HAP-1 (cell line): ENCODE measurements at regions not wholly inside any gene's neighbourhood (a gene's known extent, or its start where the extent isn't known, plus 50 kb on each side); places are given as distances from the start of the nearest gene placed in this dataset.
A peak's percentile ranks its signal among the peaks of the same experiment; 100 is the strongest.

Experiments
- DNase-seq, 2 experiments: peaks; one replicate each; pipeline ENCODE4 v3.0.0-alpha.2; 2016 to 2020; ENCODE audit warnings: low spot score in 2 of 2
- H3K27me3 ChIP-seq: fragments of 250-450 bp; sonication (Bioruptor Pico); 2 replicates; pipeline ENCODE4 v1.5.1; 2020; ENCODE audit warnings: low read depth, mild to moderate bottlenecking, moderate library complexity
- H3K36me3 ChIP-seq: fragments of 250-450 bp; sonication (Bioruptor Pico); replicated peaks from 2 replicates; pipeline ENCODE4 v1.5.1; 2020; ENCODE audit warnings: mild to moderate bottlenecking
- H3K4me1 ChIP-seq: fragments of 250-450 bp; sonication (Bioruptor Pico); 2 replicates; pipeline ENCODE4 v1.5.1; 2020; ENCODE audit warnings: mild to moderate bottlenecking
- H3K4me3 ChIP-seq: fragments of 250-450 bp; sonication (Bioruptor Pico); 2 replicates; pipeline ENCODE4 v1.5.1; 2020; ENCODE audit warnings: mild to moderate bottlenecking, moderate library complexity
- H3K9me3 ChIP-seq: fragments of 250-450 bp; sonication (Bioruptor Pico); 2 replicates; pipeline ENCODE4 v1.5.1; 2020; ENCODE audit warnings: mild to moderate bottlenecking, moderate library complexity
- in situ Hi-C: fragments of 300-500 bp; cut with MboI; formaldehyde crosslinking; loops from 3 replicates; pipeline ENCODE4 v1.14.3; 2020; ENCODE audit warnings: low sequenced_read_pairs, inconsistent platforms, mixed read lengths

DNA sequence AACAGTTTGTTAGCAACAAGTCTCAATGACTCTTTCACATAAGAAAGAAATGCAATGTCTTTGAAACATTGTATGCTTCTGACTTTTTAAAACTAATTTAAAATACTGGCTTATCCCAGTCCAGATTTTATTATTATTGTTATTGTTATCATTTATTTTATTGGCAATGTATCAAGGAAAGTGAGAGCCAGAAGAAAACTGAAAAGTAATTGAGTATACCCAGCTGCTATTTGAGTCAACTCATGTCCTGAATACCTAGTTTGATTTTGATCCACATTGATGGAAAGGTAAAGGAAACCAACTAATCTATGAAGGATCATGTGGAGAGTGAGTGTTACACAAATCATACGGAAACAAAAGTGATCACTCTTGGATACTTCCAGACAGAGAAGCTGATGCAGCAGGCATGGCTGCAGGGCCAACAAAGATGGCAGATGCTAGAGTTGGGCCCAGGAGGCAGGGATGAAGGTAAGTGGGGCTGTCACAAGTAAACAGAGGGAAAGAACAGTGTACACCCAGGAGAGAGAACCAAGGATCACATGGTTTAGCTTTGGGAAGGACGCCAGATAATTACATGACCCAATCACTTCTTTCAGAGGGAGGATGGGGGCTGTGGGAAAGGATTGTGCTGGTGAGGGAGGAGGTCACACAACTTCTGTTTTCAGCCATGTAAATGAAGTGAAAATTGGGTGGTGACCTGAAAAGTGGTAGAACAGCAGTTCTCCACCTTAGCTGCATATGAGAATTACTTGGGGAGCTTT, 179.2 kb upstream of the NAMPT start:
- Histone ChIP-seq H3K4me3 (no peak overlapping the region), H3K9me3 (no peaks in the 10 kb centered on the region), H3K27me3 (no peaks in the 10 kb centered on the region), H3K36me3 (no peaks in the 10 kb centered on the region), H3K4me1 (no peaks in the 10 kb centered on the region)
- no peak for DNase-seq
- in situ Hi-C loops = loop anchor here (25.0 kb wide), 1 partner anchor 402 kb away; no protein-coding TSS in a partner anchor

DNA sequence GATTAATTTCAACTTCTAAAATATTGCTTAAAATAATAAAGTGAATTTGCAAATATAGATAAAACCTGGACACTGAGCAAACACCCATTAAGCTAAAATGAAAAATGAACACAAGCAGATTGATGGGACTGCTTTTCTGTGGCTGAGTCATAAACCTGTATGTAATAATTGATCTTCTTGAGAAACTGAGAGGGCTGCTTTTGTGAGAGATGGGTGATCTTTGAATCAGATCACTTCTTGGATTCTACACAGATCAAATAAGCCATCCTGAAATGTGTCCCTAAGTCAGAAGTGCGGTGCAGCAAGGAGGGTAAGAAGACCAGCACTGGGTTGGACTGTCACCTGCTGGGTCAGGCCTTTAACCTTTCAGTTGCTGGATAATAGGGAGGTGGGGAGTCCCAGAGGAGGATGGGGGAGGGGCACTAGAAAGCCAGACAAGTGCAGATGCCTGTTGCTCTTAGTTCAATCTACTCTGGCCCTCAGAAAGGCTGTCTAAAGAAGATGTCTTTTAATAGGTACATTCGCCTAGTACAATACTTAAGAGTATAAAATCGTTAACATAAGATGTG, 178.2 kb upstream of the NAMPT start:
- H3K4me1 ChIP-seq = no peaks in the 10 kb centered on the region
- no peaks in the 10 kb centered on the region for H3K27me3 ChIP-seq
- DNase-seq = no peak
- in situ Hi-C loops = loop anchor here (25.0 kb wide), 1 partner anchor 401 kb away; no protein-coding TSS in a partner anchor
- no peak overlapping the region for H3K4me3 ChIP-seq
- no peaks in the 10 kb centered on the region for H3K9me3 ChIP-seq
- no peaks in the 10 kb centered on the region for H3K36me3 ChIP-seq

DNA sequence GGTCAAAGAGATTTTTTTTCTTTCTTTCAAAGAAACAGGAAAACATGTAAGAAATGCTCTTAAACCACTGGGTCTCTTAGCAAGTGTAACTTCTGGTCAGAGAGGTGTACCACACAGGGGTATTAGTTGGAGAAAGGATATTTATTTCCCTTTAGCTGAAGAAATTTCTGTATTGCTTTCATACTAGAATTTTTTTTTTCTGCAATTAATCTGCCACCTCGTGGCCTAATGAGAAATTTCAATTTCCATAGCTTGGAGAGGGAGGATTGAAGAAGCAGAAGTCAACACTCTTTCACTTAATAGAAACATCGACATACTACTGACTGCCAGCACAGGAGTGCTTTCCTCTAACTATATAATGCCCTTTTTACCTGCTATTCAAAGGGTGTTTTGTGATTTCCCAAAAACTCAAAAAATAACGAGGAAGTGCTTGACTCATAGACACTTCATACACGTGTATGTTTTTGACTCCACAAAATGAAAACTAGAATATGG, 177.6 kb upstream of the NAMPT start:
- Histone ChIP-seq H3K27me3 (no peaks in the 10 kb centered on the region), H3K4me3 (no peak overlapping the region), H3K9me3 (no peaks in the 10 kb centered on the region), H3K4me1 (no peaks in the 10 kb centered on the region), H3K36me3 (no peaks in the 10 kb centered on the region)
- in situ Hi-C loops = loop anchor here (25.0 kb wide), 1 partner anchor 400 kb away; no protein-coding TSS in a partner anchor
- DNase-seq = peak in 1 of 2 experiments; percentile 29

DNA sequence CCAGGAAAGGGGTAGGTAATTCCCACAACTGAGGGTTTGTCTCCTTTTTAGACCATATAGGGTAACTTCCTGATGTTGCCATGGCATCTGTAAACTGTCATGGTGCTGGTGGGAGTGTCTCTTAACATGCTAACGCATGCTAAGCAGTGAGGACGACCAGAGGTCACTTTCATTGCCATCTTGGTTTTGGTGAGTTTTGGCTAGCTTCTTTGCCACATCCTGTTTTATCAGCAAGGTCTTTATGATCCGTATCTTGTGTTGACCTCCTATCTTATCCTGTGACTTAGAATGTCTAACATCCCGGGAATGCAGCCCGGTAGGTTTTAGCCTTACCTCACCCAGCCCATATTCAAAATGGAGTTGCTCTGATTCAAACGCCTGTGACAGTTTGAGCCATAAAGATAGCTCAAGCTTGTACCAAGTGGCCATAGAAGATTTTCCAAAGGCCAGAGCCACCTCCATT, 176.0 kb upstream of the NAMPT start:
- Histone ChIP-seq H3K4me1 (no peaks in the 10 kb centered on the region), H3K27me3 (no peaks in the 10 kb centered on the region), H3K9me3 (no peaks in the 10 kb centered on the region), H3K4me3 (no peak overlapping the region), H3K36me3 (no peaks in the 10 kb centered on the region)
- no peak for DNase-seq
- in situ Hi-C loops = loop anchor here (25.0 kb wide), 1 partner anchor 399 kb away; no protein-coding TSS in a partner anchor

DNA sequence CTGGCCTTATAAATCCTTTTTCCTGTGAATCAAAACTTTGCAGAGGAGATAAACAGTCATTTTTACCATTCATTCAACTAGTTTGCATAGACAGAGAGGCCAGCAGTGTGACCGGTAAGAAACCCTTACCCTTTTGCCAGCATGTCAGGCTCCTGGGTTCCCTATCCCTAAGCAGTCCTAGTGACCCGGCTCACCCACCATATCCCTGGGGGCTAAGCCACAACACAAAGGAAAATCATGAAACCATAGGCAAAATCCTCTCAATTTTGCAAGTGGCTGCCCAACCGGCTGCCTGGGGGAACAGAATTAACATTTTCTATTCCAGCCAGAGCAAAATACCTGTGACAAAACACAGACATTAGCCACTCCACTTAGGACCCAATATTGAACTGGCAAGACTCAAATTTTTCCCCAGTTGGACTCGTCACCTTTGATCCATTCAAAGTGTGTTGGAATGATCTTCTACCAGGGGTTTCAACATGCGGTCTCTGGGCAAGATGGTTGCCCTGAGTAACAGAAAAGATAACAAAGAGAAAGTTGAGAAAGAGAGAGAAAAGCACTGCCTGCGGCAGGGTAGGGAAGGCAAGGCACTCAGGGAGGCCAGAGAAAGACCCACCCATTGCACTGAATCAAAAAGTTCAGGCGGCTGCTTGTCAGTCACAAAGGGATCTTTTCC, 174.8 kb upstream of the NAMPT start:
- Histone ChIP-seq H3K36me3 (no peaks in the 10 kb centered on the region), H3K4me1 (no peaks in the 10 kb centered on the region), H3K9me3 (no peaks in the 10 kb centered on the region), H3K27me3 (no peaks in the 10 kb centered on the region), H3K4me3 (no peak overlapping the region)
- in situ Hi-C loops = loop anchor here (25.0 kb wide), 1 partner anchor 397 kb away; no protein-coding TSS in a partner anchor
- no peak for DNase-seq

DNA sequence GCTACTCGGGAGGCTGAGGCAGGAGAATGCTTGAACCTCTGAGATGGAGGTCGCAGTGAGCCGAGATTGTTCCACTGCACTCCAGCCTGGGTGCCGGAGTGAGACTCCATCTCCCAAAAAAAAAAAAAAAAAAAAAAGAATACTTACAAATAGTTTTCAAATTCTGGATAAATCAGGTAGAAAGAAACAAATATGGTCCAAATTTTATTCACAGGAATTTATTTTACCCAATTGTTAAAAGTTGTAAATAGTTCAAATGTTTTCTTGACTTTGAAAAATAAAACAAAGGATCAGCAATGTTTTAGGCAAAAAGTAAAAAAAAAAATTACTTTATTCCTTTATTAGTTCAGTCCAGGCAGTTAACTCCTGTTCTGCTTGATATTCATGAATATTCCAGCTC, 172.9 kb upstream of the NAMPT start:
- H3K36me3 ChIP-seq = no peaks in the 10 kb centered on the region
- in situ Hi-C loops = loop anchor here (25.0 kb wide), 1 partner anchor 395 kb away; no protein-coding TSS in a partner anchor
- DNase-seq = no peak

DNA sequence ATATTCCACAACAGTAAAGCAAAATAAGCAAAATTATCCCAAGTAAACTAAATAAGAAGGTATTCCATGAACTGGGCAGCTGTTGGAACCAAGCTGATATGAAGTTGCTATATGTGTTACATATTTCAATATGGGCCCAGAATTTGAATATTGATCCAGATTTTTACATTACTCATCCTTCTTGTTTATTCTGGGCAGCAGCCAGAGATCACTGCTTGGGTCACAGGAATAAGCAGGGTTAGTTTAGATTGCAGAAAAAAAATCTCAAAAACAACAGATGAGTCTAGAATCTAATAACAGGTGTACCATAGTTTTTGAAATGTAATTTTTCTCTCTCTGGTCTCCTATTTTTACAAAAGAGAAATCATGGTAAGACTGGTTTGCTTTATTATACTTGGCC, 171.5 kb upstream of the NAMPT start:
- H3K27me3 ChIP-seq = peaks cover 2% of the 10 kb centered on the region; the same call in 1 of the 2 replicates
- DNase-seq = no peak
- no peaks in the 10 kb centered on the region for H3K36me3 ChIP-seq
- in situ Hi-C loops = loop anchor here (25.0 kb wide), 1 partner anchor 394 kb away; no protein-coding TSS in a partner anchor
- no peaks in the 10 kb centered on the region for H3K9me3 ChIP-seq
- H3K4me3 ChIP-seq = no peak overlapping the region
- no peaks in the 10 kb centered on the region for H3K4me1 ChIP-seq

More for the DNA sequence above, 172.9 kb upstream of the NAMPT start:
- peaks cover 2% of the 10 kb centered on the region; the same call in 1 of the 2 replicates for H3K27me3 ChIP-seq
- no peaks in the 10 kb centered on the region for H3K9me3 ChIP-seq
- no peaks in the 10 kb centered on the region for H3K4me1 ChIP-seq
- no peak overlapping the region for H3K4me3 ChIP-seq

DNA sequence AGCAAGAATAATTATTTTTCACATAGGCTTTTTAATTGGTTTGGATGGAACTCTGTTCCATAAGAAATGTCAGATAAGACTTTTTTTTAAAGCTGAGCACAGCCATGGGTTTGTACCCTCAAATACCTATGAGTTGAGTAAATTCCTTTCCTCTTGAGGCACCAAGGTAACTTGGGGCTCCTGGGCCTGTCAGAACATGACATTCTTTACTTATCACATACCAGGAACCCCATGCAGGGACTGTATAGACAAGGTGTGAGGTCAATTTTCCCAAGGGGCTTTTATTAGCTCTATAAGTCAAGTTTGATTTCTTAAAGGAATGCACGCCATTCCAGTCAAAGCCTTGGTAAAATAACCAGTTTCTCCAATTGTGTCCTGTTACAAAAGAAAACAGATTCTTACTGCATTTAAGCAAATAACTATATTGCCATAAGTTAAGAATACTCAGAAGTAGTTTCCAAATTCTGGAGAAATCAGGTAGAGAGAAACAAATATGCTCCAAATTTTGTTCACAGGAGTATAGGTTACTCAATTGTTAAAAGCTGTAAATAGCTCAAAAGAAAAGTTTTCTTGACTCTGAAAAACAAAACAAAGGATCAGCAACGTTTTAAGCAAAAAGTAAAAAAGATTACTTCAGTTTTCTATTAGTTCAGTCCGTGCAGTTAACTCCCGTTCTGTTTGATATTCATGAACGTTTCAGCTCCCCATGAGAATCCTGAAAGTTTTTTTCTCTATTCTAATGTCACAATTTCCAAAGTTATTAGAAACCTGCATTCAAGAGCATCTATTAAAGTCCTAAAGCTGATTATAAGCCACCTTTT, 167.5 kb upstream of the NAMPT start:
- in situ Hi-C loops = loop anchor here (25.0 kb wide), 1 partner anchor 390 kb away; no protein-coding TSS in a partner anchor
- no peak for DNase-seq
- Histone ChIP-seq H3K27me3 (peaks cover 2% of the 10 kb centered on the region; the same call in 1 of the 2 replicates), H3K4me3 (no peak overlapping the region), H3K9me3 (no peaks in the 10 kb centered on the region), H3K36me3 (no peaks in the 10 kb centered on the region), H3K4me1 (no peaks in the 10 kb centered on the region)

DNA sequence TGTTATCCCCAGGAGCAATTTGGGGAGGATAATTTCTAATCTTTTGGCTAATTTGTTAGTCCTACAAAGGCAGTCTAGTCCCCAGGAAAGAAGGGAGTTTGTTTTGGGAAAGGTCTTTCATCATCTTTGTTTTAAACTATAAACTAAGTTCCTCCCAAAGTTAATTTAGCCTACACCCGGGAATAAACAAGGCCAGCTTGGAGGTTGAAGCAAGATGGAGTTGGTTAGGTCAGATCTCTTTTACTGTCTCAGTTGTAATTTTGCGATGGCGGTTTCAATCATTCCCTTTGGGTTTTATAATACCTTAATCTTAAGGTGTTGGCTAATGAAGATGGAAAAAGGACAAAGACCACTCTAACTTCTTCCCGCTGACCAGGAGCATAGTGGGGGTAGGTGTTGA, 166.4 kb upstream of the NAMPT start:
- Histone ChIP-seq H3K4me3 (no peak overlapping the region), H3K4me1 (no peaks in the 10 kb centered on the region), H3K9me3 (no peaks in the 10 kb centered on the region), H3K36me3 (no peaks in the 10 kb centered on the region), H3K27me3 (peaks cover 2% of the 10 kb centered on the region; the same call in 1 of the 2 replicates)
- DNase-seq = no peak
- in situ Hi-C loops = loop anchor here (25.0 kb wide), 1 partner anchor 389 kb away; no protein-coding TSS in a partner anchor

DNA sequence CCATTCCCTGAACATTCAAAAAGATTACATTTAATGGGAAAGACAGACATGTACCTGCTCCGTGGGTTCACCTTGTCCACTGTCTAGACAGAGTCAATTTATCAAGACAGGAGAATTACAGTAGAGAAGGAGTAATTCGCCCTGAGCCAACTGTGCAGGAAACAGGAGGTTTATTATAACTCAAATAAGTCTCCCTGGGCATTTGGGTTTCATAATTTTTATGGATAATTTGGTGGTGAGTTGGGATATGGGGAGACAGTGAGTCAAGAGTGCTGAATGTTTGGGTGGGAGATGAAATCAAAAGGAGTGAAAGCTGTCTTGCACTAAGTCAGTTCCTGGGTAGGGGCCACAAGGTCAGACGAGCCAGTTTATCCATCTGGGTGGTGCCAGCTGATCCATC, 165.9 kb upstream of the NAMPT start:
- in situ Hi-C loops = loop anchor here (25.0 kb wide), 1 partner anchor 388 kb away; no protein-coding TSS in a partner anchor
- Histone ChIP-seq H3K4me3 (no peak overlapping the region), H3K9me3 (no peaks in the 10 kb centered on the region), H3K36me3 (no peaks in the 10 kb centered on the region), H3K4me1 (no peaks in the 10 kb centered on the region), H3K27me3 (peaks cover 2% of the 10 kb centered on the region; the same call in 1 of the 2 replicates)
- no peak for DNase-seq

DNA sequence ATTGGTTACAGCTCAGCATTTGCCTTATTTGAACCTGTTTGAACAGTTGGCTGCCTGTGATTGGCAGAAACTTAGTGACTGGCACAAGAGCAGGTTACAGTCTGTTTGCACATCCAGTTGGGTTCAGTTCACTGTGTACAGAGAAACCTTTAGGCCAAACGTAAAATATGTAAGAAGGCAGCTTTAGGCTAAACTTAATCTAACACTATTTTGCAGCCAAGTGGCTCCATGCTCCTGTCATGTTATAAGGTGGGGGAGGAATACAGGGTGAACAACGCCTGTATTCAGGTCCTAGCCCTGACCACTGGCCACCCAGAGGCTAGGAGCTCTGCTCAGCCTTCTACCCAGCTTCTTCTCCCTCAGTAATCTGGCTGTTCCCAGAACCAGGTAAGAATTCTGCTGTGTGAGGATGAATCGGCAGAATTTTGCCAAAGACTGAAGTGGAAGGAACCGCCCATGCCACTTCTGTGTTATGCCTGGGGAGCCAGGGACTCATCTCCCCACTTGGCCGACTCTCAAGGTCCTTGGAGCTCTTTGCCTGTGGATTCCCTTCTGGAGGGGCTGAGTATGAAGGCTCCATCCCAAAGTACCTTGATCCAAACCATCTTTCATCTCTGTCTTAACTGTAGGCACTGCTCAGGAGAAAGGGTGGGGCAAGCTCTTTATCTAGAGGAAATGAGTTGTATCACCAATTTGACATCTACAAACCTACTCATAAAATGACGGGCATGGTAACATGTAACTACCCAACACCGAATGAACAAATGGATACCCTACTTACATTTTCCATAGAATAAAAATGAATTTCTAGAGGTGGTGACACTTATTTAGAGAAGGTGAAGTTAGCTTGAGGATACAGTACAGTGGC, 164.4 kb upstream of the NAMPT start:
- Histone ChIP-seq H3K27me3 (peaks cover 2% of the 10 kb centered on the region), H3K4me3 (no peak overlapping the region)

DNA sequence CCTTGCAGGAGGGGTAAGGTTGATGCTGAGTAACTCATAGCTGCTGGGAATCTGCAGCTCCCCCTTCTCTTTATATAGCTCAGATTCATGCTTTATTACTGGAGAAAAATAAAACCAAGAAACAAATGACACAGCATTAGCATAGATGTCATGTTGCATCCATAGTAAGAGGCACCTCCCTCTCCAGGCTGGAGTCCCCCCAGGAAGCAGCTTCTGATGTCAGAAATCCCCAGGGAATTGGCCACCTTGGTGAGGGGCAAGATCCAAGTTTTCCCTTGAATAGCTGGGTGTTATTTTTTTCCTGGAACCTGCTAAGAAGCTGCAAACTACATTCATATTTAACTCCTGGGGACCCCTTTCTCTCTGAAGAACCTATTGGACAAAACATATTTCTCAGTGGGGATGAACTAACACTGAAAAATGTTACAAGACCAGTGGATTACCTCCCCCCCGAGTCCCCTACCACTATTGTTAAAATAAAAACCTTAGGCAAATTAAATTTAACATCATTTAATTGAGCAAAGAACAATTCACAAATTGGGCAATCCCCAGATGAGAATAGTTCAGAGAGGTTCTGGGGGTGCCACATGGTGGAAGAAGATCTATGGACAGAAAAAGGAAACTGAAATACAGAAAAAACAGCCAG, 163.7 kb upstream of the NAMPT start:
- Histone ChIP-seq H3K4me1 (no peaks in the 10 kb centered on the region), H3K27me3 (peaks cover 7% of the 10 kb centered on the region; the same call in 1 of the 2 replicates), H3K9me3 (no peaks in the 10 kb centered on the region), H3K4me3 (no peak overlapping the region), H3K36me3 (no peaks in the 10 kb centered on the region)
- no peak for DNase-seq
- in situ Hi-C loops = no loop called here

More for the DNA sequence above, 164.4 kb upstream of the NAMPT start:
- no peaks in the 10 kb centered on the region for H3K4me1 ChIP-seq
- no peaks in the 10 kb centered on the region for H3K36me3 ChIP-seq
- DNase-seq = no peak
- no peaks in the 10 kb centered on the region for H3K9me3 ChIP-seq
- in situ Hi-C loops = no loop called here
